ENCODE measurements at regions not wholly inside any gene's neighbourhood (a gene's known extent, or its start where the extent isn't known, plus 50 kb on each side); places are given as distances from the start of the nearest gene placed in this dataset.

GRCh38 chr5:66427139-66427442, 169.1 kb upstream of the MAST4 start (continued):
- no peak for TF ChIP-seq REST (IDR thresholded peaks at IDR 0.05)
- no peak for TF ChIP-seq YY1 (IDR thresholded peaks at IDR 0.05)
- no peak for TF ChIP-seq TAF1 (conservative IDR thresholded peaks at IDR 0.05)
- TF ChIP-seq HNF4G (IDR thresholded peaks at IDR 0.05) = no peak
- no peak for TF ChIP-seq FOXA2 (IDR thresholded peaks at IDR 0.05)
- TF ChIP-seq ATF3 (IDR thresholded peaks at IDR 0.05) = no peak

- 84% methylated on average over 3 of the region's 3 CpGs for WGBS
- no peaks in the 10 kb centered on the region for H3K36me3 ChIP-seq (ENCODE audit: control insufficient read depth in 4 of 4, insufficient read depth in 3 of 4, low read depth in 1 of 4, low read length in 3 of 4)
- H3K27ac ChIP-seq (ENCODE audit: low read depth in 1 of 2, low read length in 2 of 2) = no peak overlapping the region
- no peak for DNase-seq (ENCODE audit: low spot score)
- H3K9me3 ChIP-seq (ENCODE audit: control insufficient read depth in 4 of 4, low read length in 3 of 4) = no peaks in the 10 kb centered on the region
- no peaks in the 10 kb centered on the region for H3K4me1 ChIP-seq (ENCODE audit: control insufficient read depth in 4 of 4, insufficient read depth in 4 of 4, low read length in 3 of 4)
- H3K9ac ChIP-seq (ENCODE audit: low read depth in 1 of 2, low read length in 2 of 2) = no peak overlapping the region
- H3K27me3 ChIP-seq (ENCODE audit: control insufficient read depth in 4 of 4, insufficient read depth in 4 of 4, low read length in 3 of 4) = no peaks in the 10 kb centered on the region
- no peak overlapping the region for H3K4me3 ChIP-seq (ENCODE audit: low read depth in 1 of 3, low read length in 3 of 3)
- TF ChIP-seq JUND (IDR thresholded peaks at IDR 0.05) = no peak
- no peak for TF ChIP-seq HNF4A (conservative IDR thresholded peaks at IDR 0.05)
- peak in 1 of 2 donors; percentile 19 for TF ChIP-seq RAD21 (IDR thresholded peaks at IDR 0.05)
- TF ChIP-seq EGR1 (IDR thresholded peaks at IDR 0.05; ENCODE audit: low read depth in 2 of 2) = no peak
- no peak for TF ChIP-seq TAF1 (conservative IDR thresholded peaks at IDR 0.05)
- no peak for TF ChIP-seq SP1 (IDR thresholded peaks at IDR 0.05)
Observed at GRCh38 chr5:66436721-66437120, 159.5 kb upstream of the MAST4 start.

GRCh38 chr5:66438087-66438486, 158.1 kb upstream of the MAST4 start:
- H3K9ac ChIP-seq (ENCODE audit: low read depth in 1 of 2, low read length in 2 of 2) = no peak overlapping the region
- H3K27ac ChIP-seq (ENCODE audit: low read depth in 1 of 2, low read length in 2 of 2) = no peak overlapping the region
- H3K27me3 ChIP-seq (ENCODE audit: control insufficient read depth in 4 of 4, insufficient read depth in 4 of 4, low read length in 3 of 4) = no peaks in the 10 kb centered on the region
- H3K4me1 ChIP-seq (ENCODE audit: control insufficient read depth in 4 of 4, insufficient read depth in 4 of 4, low read length in 3 of 4) = peaks cover 0 to under 1% (median 0%) of the 10 kb centered on the region in 4 donors
- DNase-seq (ENCODE audit: low spot score) = no peak
- H3K9me3 ChIP-seq (ENCODE audit: control insufficient read depth in 4 of 4, low read length in 3 of 4) = no peaks in the 10 kb centered on the region
- H3K4me3 ChIP-seq (ENCODE audit: low read depth in 1 of 3, low read length in 3 of 3) = no peak overlapping the region
- no peaks in the 10 kb centered on the region for H3K36me3 ChIP-seq (ENCODE audit: control insufficient read depth in 4 of 4, insufficient read depth in 3 of 4, low read depth in 1 of 4, low read length in 3 of 4)
- no peak for TF ChIP-seq CTCF (IDR thresholded peaks at IDR 0.05; ENCODE audit: low read depth, low read length, missing input control)
- TF ChIP-seq EGR1 (IDR thresholded peaks at IDR 0.05; ENCODE audit: low read depth in 2 of 2) = no peak
- no peak for TF ChIP-seq RAD21 (IDR thresholded peaks at IDR 0.05)
- no peak for TF ChIP-seq FOXA2 (IDR thresholded peaks at IDR 0.05)
- TF ChIP-seq ZBTB33 (IDR thresholded peaks at IDR 0.05) = no peak
- no peak for TF ChIP-seq HNF4G (IDR thresholded peaks at IDR 0.05)
- TF ChIP-seq NR2F2 (IDR thresholded peaks at IDR 0.05) = no peak
- no peak for TF ChIP-seq MAX (IDR thresholded peaks at IDR 0.05)
- TF ChIP-seq TAF1 (conservative IDR thresholded peaks at IDR 0.05) = no peak
- 86% methylated on average over 4 of the region's 4 CpGs for WGBS

All from liver (tissue), 8 donors.